OCI-LY7 (cell line): ENCODE measurements at regions not wholly inside any gene's neighbourhood (a gene's known extent, or its start where the extent isn't known, plus 50 kb on each side); places are given as distances from the start of the nearest gene placed in this dataset.

Source experiments
- BruUV-seq: library from RNA; stranded (reverse); fragments of 400-500 nt; replicated peaks from 2 replicates; lab custom pipeline; 2021; lab: Mats Ljungman, UMichigan
- CTCF ChIA-PET: fragments of 300-600 bp; sonication (Branson Sonifier 250); formaldehyde crosslinking; loops from one replicate; lab custom pipeline; 2022; ENCODE audit warnings: antibody characterized with exemption; ENCODE audit not compliant: unreplicated experiment; lab: Charles Lee
- POLR2A ChIA-PET: fragments of 300-600 bp; sonication (Branson Sonifier 250); formaldehyde crosslinking; loops from one replicate; lab custom pipeline; 2022; ENCODE audit warnings: antibody characterized with exemption; lab: Charles Lee
- DNase-seq: peaks from one replicate; pipeline ENCODE4 v3.0.0-alpha.2; 2015; ENCODE audit warnings: low spot score
- H2AFZ ChIP-seq: fragments of 200-600 bp; sonication (generic), shearing (Covaris generic); 2 replicates; pipeline ENCODE4 v1.6.1; 2014; ENCODE audit warnings: mild to moderate bottlenecking, antibody characterized with exemption, low read length, moderate library complexity
- H3K27ac ChIP-seq: fragments of 200-600 bp; sonication (generic); 2 replicates; pipeline ENCODE4 v1.5.1; 2014; ENCODE audit warnings: mixed run types, low read depth, mild to moderate bottlenecking, moderate library complexity, low read length, inconsistent platforms; ENCODE audit not compliant: poor library complexity, severe bottlenecking
- H3K36me3 ChIP-seq: fragments of 200-600 bp; sonication (generic); 2 replicates; pipeline ENCODE4 v1.6.1; 2014; ENCODE audit warnings: mild to moderate bottlenecking, antibody characterized with exemption, low read length, moderate library complexity, mixed read lengths; ENCODE audit not compliant: insufficient read depth
- H3K4me1 ChIP-seq: fragments of 200-600 bp; sonication (generic); 2 replicates; pipeline ENCODE4 v1.5.1; 2014; ENCODE audit warnings: mild to moderate bottlenecking, low read length; ENCODE audit not compliant: insufficient read depth, poor library complexity, severe bottlenecking
- H3K4me2 ChIP-seq: fragments of 200-600 bp; sonication (generic); 2 replicates; pipeline ENCODE4 v1.6.1; 2014; ENCODE audit warnings: mild to moderate bottlenecking, low read length
- H3K4me3 ChIP-seq: fragments of 200-600 bp; sonication (generic); 2 replicates; pipeline ENCODE4 v1.5.1; 2014; ENCODE audit warnings: mild to moderate bottlenecking, low read depth, low read length; ENCODE audit not compliant: poor library complexity, severe bottlenecking
- H3K79me2 ChIP-seq: fragments of 200-600 bp; sonication (generic); 2 replicates; pipeline ENCODE4 v1.6.1; 2016; ENCODE audit warnings: low read depth, mild to moderate bottlenecking, low read length, moderate library complexity, mixed read lengths; ENCODE audit not compliant: insufficient read depth
- H3K9me2 ChIP-seq: fragments of 200-600 bp; sonication (generic); 2 replicates; pipeline ENCODE4 v1.6.1; 2016; ENCODE audit warnings: mild to moderate bottlenecking, low read length, mixed read lengths; ENCODE audit not compliant: insufficient read depth
- H3K9me3 ChIP-seq: fragments of 200-600 bp; sonication (generic); 2 replicates; pipeline ENCODE4 v1.6.1; 2014; ENCODE audit warnings: mild to moderate bottlenecking, mixed run types, low read length, mixed read lengths
- H4K20me1 ChIP-seq: fragments of 200-600 bp; sonication (generic); 2 replicates; pipeline ENCODE4 v1.6.1; 2014; ENCODE audit warnings: mild to moderate bottlenecking, antibody characterized with exemption, low read length, moderate library complexity, mixed read lengths; ENCODE audit not compliant: insufficient read depth
- EZH2phosphoT487 ChIP-seq: fragments of 200-600 bp; sonication (generic); IDR thresholded peaks from 2 replicates; pipeline ENCODE4 v1.6.1; 2018; ENCODE audit warnings: low read depth, borderline replicate concordance, mild to moderate bottlenecking, mixed run types, antibody characterized with exemption, low read length, moderate library complexity, mixed read lengths
- intact Hi-C: fragments of 100-400 bp; cut with micrococcal nuclease; formaldehyde crosslinking; loops from one replicate; pipeline ENCODE4 v1.10.0; 2022; ENCODE audit not compliant: unreplicated experiment
- TF ChIP-seq, protein P1 (sequence below): fragments of 200-600 bp; sonication (generic); conservative IDR thresholded peaks from 2 replicates; pipeline ENCODE4 v1.5.1; 2014; ENCODE audit warnings: mild to moderate bottlenecking, antibody characterized with exemption, low read length, moderate library complexity, mixed read lengths

DNA sequence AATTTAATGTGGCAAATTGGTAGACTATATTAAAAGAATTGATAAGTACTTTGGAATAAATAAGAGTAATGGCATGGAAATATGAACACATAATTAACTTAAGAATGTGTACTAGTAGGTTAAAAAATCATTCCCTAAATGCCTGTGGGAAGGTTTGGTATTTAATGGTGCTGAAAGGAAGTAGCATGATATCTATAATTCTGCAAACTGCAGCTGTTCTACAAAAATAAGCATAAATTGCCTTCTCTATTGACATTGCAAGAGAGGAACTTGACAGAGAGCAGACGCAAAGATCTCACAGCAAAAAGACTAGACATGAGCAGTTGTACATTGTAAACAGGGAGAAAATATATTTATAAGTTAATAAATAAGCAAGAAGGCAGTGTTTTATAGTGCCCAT, 752.5 kb upstream of the PCDH10 start:
- H2AFZ ChIP-seq, result peak overlapping the region; percentile 62
- no peak for DNase-seq
- H3K4me1 ChIP-seq, result no peaks in the 10 kb centered on the region
- H4K20me1 ChIP-seq, result no peaks in the 10 kb centered on the region
- no peak overlapping the region for H3K4me2 ChIP-seq
- intact Hi-C loops, result loop anchor here (5.0 kb wide), 1 partner anchor 159 kb away; no protein-coding TSS in a partner anchor
- H3K9me3 ChIP-seq, result peaks cover 4% of the 10 kb centered on the region; the same call in 1 of the 2 replicates
- no peaks in the 10 kb centered on the region for H3K36me3 ChIP-seq
- TF ChIP-seq EZH2phosphoT487, result no peak
- TF ChIP-seq, protein P1, sequence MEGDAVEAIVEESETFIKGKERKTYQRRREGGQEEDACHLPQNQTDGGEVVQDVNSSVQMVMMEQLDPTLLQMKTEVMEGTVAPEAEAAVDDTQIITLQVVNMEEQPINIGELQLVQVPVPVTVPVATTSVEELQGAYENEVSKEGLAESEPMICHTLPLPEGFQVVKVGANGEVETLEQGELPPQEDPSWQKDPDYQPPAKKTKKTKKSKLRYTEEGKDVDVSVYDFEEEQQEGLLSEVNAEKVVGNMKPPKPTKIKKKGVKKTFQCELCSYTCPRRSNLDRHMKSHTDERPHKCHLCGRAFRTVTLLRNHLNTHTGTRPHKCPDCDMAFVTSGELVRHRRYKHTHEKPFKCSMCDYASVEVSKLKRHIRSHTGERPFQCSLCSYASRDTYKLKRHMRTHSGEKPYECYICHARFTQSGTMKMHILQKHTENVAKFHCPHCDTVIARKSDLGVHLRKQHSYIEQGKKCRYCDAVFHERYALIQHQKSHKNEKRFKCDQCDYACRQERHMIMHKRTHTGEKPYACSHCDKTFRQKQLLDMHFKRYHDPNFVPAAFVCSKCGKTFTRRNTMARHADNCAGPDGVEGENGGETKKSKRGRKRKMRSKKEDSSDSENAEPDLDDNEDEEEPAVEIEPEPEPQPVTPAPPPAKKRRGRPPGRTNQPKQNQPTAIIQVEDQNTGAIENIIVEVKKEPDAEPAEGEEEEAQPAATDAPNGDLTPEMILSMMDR, result no peak
- no TSS peak for BruUV-seq
- ChIA-PET CTCF (no interaction called here), POLR2A (interaction anchor here (0.9 to 1.7 kb wide), 3 partner anchors 8 to 13 kb away, joined by 3 to 7 read pairs (median 4); no protein-coding TSS in a partner anchor)
- no peak overlapping the region for H3K27ac ChIP-seq
- no peaks in the 10 kb centered on the region for H3K9me2 ChIP-seq
- no peaks in the 10 kb centered on the region for H3K79me2 ChIP-seq
- H3K4me3 ChIP-seq, result no peak overlapping the region

DNA sequence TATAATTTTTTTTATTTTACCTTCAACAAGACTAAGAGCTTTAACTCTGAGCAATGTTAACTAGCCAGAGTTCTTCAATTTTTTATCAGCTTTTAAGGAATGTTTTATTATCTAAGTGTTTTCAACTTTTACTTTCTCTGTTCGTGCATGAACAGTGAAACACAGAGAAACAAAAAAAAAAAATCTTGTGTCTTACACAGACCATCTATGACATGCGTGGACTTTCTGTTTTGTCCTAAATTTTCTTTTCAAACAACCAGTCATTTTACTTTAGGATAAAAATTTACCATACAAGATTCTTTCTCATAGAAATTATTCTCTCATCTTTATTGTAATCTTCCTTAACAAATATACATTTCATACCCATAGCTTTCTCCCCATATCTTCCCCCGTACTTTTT, 731.9 kb upstream of the PCDH10 start:
- DNase-seq, result peak; percentile 65
- no peaks in the 10 kb centered on the region for H3K79me2 ChIP-seq
- CTCF ChIA-PET, result no interaction called here
- H3K4me1 ChIP-seq, result no peaks in the 10 kb centered on the region
- no peak overlapping the region for H3K4me3 ChIP-seq
- no peaks in the 10 kb centered on the region for H3K9me2 ChIP-seq
- BruUV-seq, result no TSS peak
- POLR2A ChIA-PET, result interaction anchor here (1.0 to 1.2 kb wide), 4 partner anchors 10 to 315 kb away, joined by 3 to 4 read pairs (median 3); no protein-coding TSS in a partner anchor
- no peaks in the 10 kb centered on the region for H4K20me1 ChIP-seq
- TF ChIP-seq, protein P1, result no peak
- no peak for TF ChIP-seq EZH2phosphoT487
- peaks cover 74% of the 10 kb centered on the region for H3K9me3 ChIP-seq
- H3K4me2 ChIP-seq, result no peak overlapping the region
- no peak overlapping the region for H2AFZ ChIP-seq
- intact Hi-C loops, result no loop called here
- H3K27ac ChIP-seq, result no peak overlapping the region
- H3K36me3 ChIP-seq, result no peaks in the 10 kb centered on the region; the same call in 1 of the 2 replicates

DNA sequence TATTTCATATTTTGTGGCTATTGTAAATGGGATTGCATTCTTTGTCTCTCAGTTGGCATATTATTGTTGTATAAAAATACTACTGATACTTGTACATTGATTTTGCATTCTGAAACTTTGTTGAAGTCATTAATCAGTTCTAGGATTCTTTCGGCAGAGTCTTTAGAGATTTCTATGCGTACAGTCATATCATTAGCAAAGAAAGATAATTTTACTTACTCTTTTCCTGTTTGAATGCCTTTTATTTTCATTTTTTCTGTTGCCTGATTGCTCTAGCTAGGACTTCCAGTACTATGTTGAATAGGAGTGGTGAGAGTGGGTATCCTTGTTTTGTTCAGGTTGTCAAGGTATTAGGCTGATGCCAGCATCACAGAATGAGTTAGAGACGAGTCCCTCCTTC, 722.0 kb upstream of the PCDH10 start:
- H3K27ac ChIP-seq, result no peak overlapping the region
- H3K4me1 ChIP-seq, result no peaks in the 10 kb centered on the region
- H3K79me2 ChIP-seq, result no peaks in the 10 kb centered on the region
- 0 out of 2 replicates have a peak, but pooled peaks cover 9% of the 10 kb centered on the region for H3K9me3 ChIP-seq
- no peaks in the 10 kb centered on the region for H3K9me2 ChIP-seq
- H4K20me1 ChIP-seq, result no peaks in the 10 kb centered on the region
- no peak overlapping the region for H3K4me3 ChIP-seq
- peak overlapping the region; percentile 39; the same call in 1 of the 2 replicates for H2AFZ ChIP-seq
- TF ChIP-seq, protein P1, result no peak
- no peak for TF ChIP-seq EZH2phosphoT487
- POLR2A ChIA-PET, result interaction anchor here (0.7 to 2.5 kb wide), 3 partner anchors 17 to 94 kb away, joined by 3 to 9 read pairs (median 4); no protein-coding TSS in a partner anchor
- intact Hi-C loops, result no loop called here
- H3K4me2 ChIP-seq, result no peak overlapping the region
- CTCF ChIA-PET, result no interaction called here
- no peak for DNase-seq
- no peaks in the 10 kb centered on the region for H3K36me3 ChIP-seq
- BruUV-seq, result no TSS peak
